ENCODE measurements at regions not wholly inside any gene's neighbourhood (a gene's known extent, or its start where the extent isn't known, plus 50 kb on each side); places are given as distances from the start of the nearest gene placed in this dataset.
A peak's percentile ranks its signal among the peaks of the same experiment; 100 is the strongest.

- FAIRE-seq = no peak
These were observed 130.6 kb downstream of the SPATA19 start for GRCh38 chr11:133714471-133715375.

GRCh38 chr11:133713844-133714243 lies 131.5 kb downstream of the SPATA19 start:
- Histone ChIP-seq H3K27me3 (ENCODE audit: control insufficient read depth, insufficient read depth, low read length) (no peaks in the 10 kb centered on the region), H3K27ac (ENCODE audit: low read depth in 2 of 2, low read length in 2 of 2) (no peak overlapping the region), H3K36me3 (ENCODE audit: control insufficient read depth in 2 of 3, insufficient read depth in 3 of 3, low read length in 3 of 3) (no peaks in the 10 kb centered on the region), H3K9ac (ENCODE audit: low read length in 3 of 3) (no peak overlapping the region), H3K4me1 (ENCODE audit: control insufficient read depth in 2 of 3, insufficient read depth in 2 of 3, low read depth in 1 of 3, low read length in 3 of 3) (no peaks in the 10 kb centered on the region), H3K4me3 (ENCODE audit: low read length in 3 of 3) (no peak overlapping the region), H3K9me3 (ENCODE audit: control insufficient read depth in 2 of 3, insufficient read depth in 1 of 3, low read length in 3 of 3) (no peaks in the 10 kb centered on the region)
- intact Hi-C loops (cut with DNase I) = no loop called here
- DNase-seq (peak in 1 of 5 donors; percentile 16), FAIRE-seq (no peak)
- no peak for TF ChIP-seq CTCF (IDR thresholded peaks at IDR 0.05; ENCODE audit: borderline replicate concordance, extremely low read depth, insufficient read depth)

More at GRCh38 chr11:133714471-133715375, 130.6 kb downstream of the SPATA19 start:
- H3K27me3 ChIP-seq (ENCODE audit: control insufficient read depth, insufficient read depth, low read length) = no peaks in the 10 kb centered on the region
- H3K4me1 ChIP-seq (ENCODE audit: control insufficient read depth in 2 of 3, insufficient read depth in 2 of 3, low read depth in 1 of 3, low read length in 3 of 3) = no peaks in the 10 kb centered on the region
- H3K9ac ChIP-seq (ENCODE audit: low read length in 3 of 3) = no peak overlapping the region
- intact Hi-C loops (cut with DNase I) = no loop called here
- peak in 1 of 5 donors; percentile 24 for DNase-seq
- no peaks in the 10 kb centered on the region for H3K9me3 ChIP-seq (ENCODE audit: control insufficient read depth in 2 of 3, insufficient read depth in 1 of 3, low read length in 3 of 3)
- H3K27ac ChIP-seq (ENCODE audit: low read depth in 2 of 2, low read length in 2 of 2) = no peak overlapping the region
- H3K36me3 ChIP-seq (ENCODE audit: control insufficient read depth in 2 of 3, insufficient read depth in 3 of 3, low read length in 3 of 3) = no peaks in the 10 kb centered on the region
- no peak overlapping the region for H3K4me3 ChIP-seq (ENCODE audit: low read length in 3 of 3)
- TF ChIP-seq CTCF (IDR thresholded peaks at IDR 0.05; ENCODE audit: borderline replicate concordance, extremely low read depth, insufficient read depth) = no peak

GRCh38 chr11:133713406-133713805 lies 131.9 kb downstream of the SPATA19 start:
- FAIRE-seq (no peak), DNase-seq (no peak)
- Histone ChIP-seq H3K4me3 (ENCODE audit: low read length in 3 of 3) (no peak overlapping the region), H3K27ac (ENCODE audit: low read depth in 2 of 2, low read length in 2 of 2) (no peak overlapping the region), H3K27me3 (ENCODE audit: control insufficient read depth, insufficient read depth, low read length) (no peaks in the 10 kb centered on the region), H3K4me1 (ENCODE audit: control insufficient read depth in 2 of 3, insufficient read depth in 2 of 3, low read depth in 1 of 3, low read length in 3 of 3) (no peaks in the 10 kb centered on the region), H3K9me3 (ENCODE audit: control insufficient read depth in 2 of 3, insufficient read depth in 1 of 3, low read length in 3 of 3) (no peaks in the 10 kb centered on the region), H3K9ac (ENCODE audit: low read length in 3 of 3) (no peak overlapping the region), H3K36me3 (ENCODE audit: control insufficient read depth in 2 of 3, insufficient read depth in 3 of 3, low read length in 3 of 3) (no peaks in the 10 kb centered on the region)
- TF ChIP-seq CTCF (IDR thresholded peaks at IDR 0.05; ENCODE audit: borderline replicate concordance, extremely low read depth, insufficient read depth) = no peak
- intact Hi-C loops (cut with DNase I) = no loop called here
